HepG2 (cell line): ENCODE measurements at regions not wholly inside any gene's neighbourhood (a gene's known extent, or its start where the extent isn't known, plus 50 kb on each side); places are given as distances from the start of the nearest gene placed in this dataset.
A peak's percentile ranks its signal among the peaks of the same experiment; 100 is the strongest.

Source experiments
- ATAC-seq: fragments of 200-7000 bp; cut with Tn5 transposase; 3 replicates; pipeline ENCODE4 v1.9.1; 2020; ENCODE audit warnings: mild to moderate bottlenecking, moderate library complexity
- BruUV-seq: library from RNA; stranded (reverse); fragments of 400-500 nt; replicated peaks from 2 replicates; lab custom pipeline; 2021; lab: Mats Ljungman, UMichigan
- CTCF ChIA-PET: fragments of 300-600 bp; formaldehyde crosslinking; extraction: SDS; loops from one replicate; lab custom pipeline; 2021; ENCODE audit warnings: low total read pairs, inconsistent platforms, low intra/inter-chr PET ratio; lab: Yijun Ruan, JAX
- POLR2A ChIA-PET: fragments of 350-600 bp; sonication (Branson Sonifier 250); formaldehyde crosslinking; loops from one replicate; lab custom pipeline; 2020; ENCODE audit warnings: antibody characterized with exemption, inconsistent platforms; lab: Yijun Ruan, JAX
- DNase-seq: peaks from one replicate; pipeline ENCODE4 v3.0.0-alpha.2; 2015; ENCODE audit warnings: low spot score
- FAIRE-seq: peaks from 3 replicates; lab custom pipeline; 2011; peaks lifted over from hg19 to GRCh38; lab: Jason Lieb, UNC
- H2AFZ ChIP-seq: one replicate; pipeline ENCODE4 v1.6.1; 2011; ENCODE audit warnings: low read length, inconsistent platforms
- H3K27ac ChIP-seq: fragments of 300-600 bp; 3 replicates; pipeline ENCODE4 v1.8.0; 2011; ENCODE audit warnings: mixed run types, mild to moderate bottlenecking, mixed read lengths, low read length, inconsistent platforms; ENCODE audit not compliant: insufficient read depth; ENCODE audit errors: extremely low read length
- H3K27me3 ChIP-seq, 2 experiments: fragments of 200-600 bp in 1 of 2; 2 replicates in 1 of 2; 3 replicates in 1 of 2; pipeline versions ENCODE4 v1.6.0 to v1.8.0; 2011; ENCODE audit warnings: low read length in 2 of 2, mild to moderate bottlenecking in 2 of 2, moderate library complexity in 2 of 2, inconsistent platforms in 1 of 2; ENCODE audit not compliant: insufficient read depth in 2 of 2, control insufficient read depth in 1 of 2
- H3K36me3 ChIP-seq, 2 experiments: fragments of 200-600 bp in 1 of 2; replicated peaks in 1 of 2; 2 replicates in 1 of 2; 3 replicates in 1 of 2; pipeline versions ENCODE4 v1.5.1 to v1.8.0; 2011; ENCODE audit warnings: low read length in 2 of 2, inconsistent platforms in 1 of 2; ENCODE audit not compliant: insufficient read depth in 2 of 2, control insufficient read depth in 1 of 2
- H3K4me1 ChIP-seq: 2 replicates; pipeline ENCODE4 v1.5.1; 2012; ENCODE audit warnings: low read length, inconsistent platforms; ENCODE audit not compliant: insufficient read depth
- H3K4me2 ChIP-seq: 2 replicates; pipeline ENCODE4 v1.6.0; 2011; ENCODE audit warnings: low read depth, low read length, inconsistent platforms
- H3K4me3 ChIP-seq, 3 experiments: fragments of 200-600 bp in 1 of 3; sonication (generic), shearing (Covaris generic) in 1 of 3; replicated peaks in 1 of 3; 2 replicates each; pipeline ENCODE4 v1.5.1; 2011 to 2016; ENCODE audit warnings: low read length in 3 of 3, inconsistent platforms in 2 of 3, low read depth in 2 of 3, mild to moderate bottlenecking in 2 of 3, control low read depth in 1 of 3, mixed read lengths in 1 of 3; ENCODE audit not compliant: insufficient read depth in 1 of 3
- H3K79me2 ChIP-seq: one replicate; pipeline ENCODE4 v1.6.1; 2011; ENCODE audit warnings: low read length, inconsistent platforms; ENCODE audit not compliant: insufficient read depth
- H3K9ac ChIP-seq: 2 replicates; pipeline ENCODE4 v1.6.0; 2011; ENCODE audit warnings: mild to moderate bottlenecking, low read depth, low read length, inconsistent platforms; ENCODE audit not compliant: insufficient read depth
- H3K9me3 ChIP-seq: 2 replicates; pipeline ENCODE4 v1.5.1; 2012; ENCODE audit warnings: mild to moderate bottlenecking, low read length
- H4K20me1 ChIP-seq: 2 replicates; pipeline ENCODE4 v1.6.0; 2011; ENCODE audit warnings: inconsistent platforms, mild to moderate bottlenecking, low read length, moderate library complexity; ENCODE audit not compliant: insufficient read depth
- FOXK1 ChIP-seq: sonication (generic); formaldehyde crosslinking; IDR thresholded peaks from 2 replicates; pipeline ENCODE4 v1.4.0; 2020; ENCODE audit warnings: low read depth, missing genetic modification reagents, borderline replicate concordance
- JUN ChIP-seq: sonication (generic); formaldehyde crosslinking; IDR thresholded peaks from 2 replicates; pipeline ENCODE4 v1.4.0; 2020; ENCODE audit warnings: mild to moderate bottlenecking, missing genetic modification reagents
- SMARCE1 ChIP-seq: fragments of 450-650 bp; IDR thresholded peaks from 2 replicates; pipeline ENCODE4 v1.6.1; 2017; ENCODE audit warnings: borderline replicate concordance
- SOX13 ChIP-seq, 3 experiments: fragments of 450-650 bp in 1 of 3; sonication (generic) in 1 of 3; formaldehyde crosslinking in 1 of 3; IDR thresholded peaks in 2 of 3; conservative IDR thresholded peaks in 1 of 3; 2 replicates each; pipeline versions ENCODE4 v1.5.0 to v1.6.1; 2016 to 2020; ENCODE audit warnings: antibody characterized with exemption in 1 of 3, mild to moderate bottlenecking in 1 of 3, missing compliant biosample characterization in 1 of 3, missing genetic modification reagents in 1 of 3, moderate library complexity in 1 of 3
- SRSF9 ChIP-seq: fragments of 200-400 bp; formaldehyde crosslinking; IDR thresholded peaks from 2 replicates; pipeline ENCODE4 v1.6.1; 2018; ENCODE audit warnings: borderline replicate concordance, mild to moderate bottlenecking, low read depth, low read length; ENCODE audit not compliant: insufficient read depth, poor library complexity, severe bottlenecking
- STAG1 ChIP-seq: sonication (generic); formaldehyde crosslinking; IDR thresholded peaks from 2 replicates; pipeline ENCODE4 v1.4.0; 2020; ENCODE audit warnings: missing genetic modification reagents
- XRCC5 ChIP-seq: fragments of 200-400 bp; formaldehyde crosslinking; optimal IDR thresholded peaks from 2 replicates; pipeline ENCODE3; 2017; ENCODE audit warnings: mild to moderate bottlenecking, low read length
- ZNF264 ChIP-seq: sonication (generic); formaldehyde crosslinking; IDR thresholded peaks from 2 replicates; pipeline ENCODE4 v1.4.0; 2020; ENCODE audit warnings: missing genetic modification reagents
- ZNF44 ChIP-seq: sonication (generic); formaldehyde crosslinking; IDR thresholded peaks from 2 replicates; pipeline ENCODE4 v1.5.1; 2020; ENCODE audit warnings: mild to moderate bottlenecking, missing genetic modification reagents
- ZSCAN30 ChIP-seq: sonication (generic); formaldehyde crosslinking; IDR thresholded peaks from 2 replicates; pipeline ENCODE4 v1.5.0; 2020; ENCODE audit warnings: mild to moderate bottlenecking, missing genetic modification reagents
- WGBS: methylation state at CpG from one replicate; pipeline ENCODE4 v1.1.6; 2017; ENCODE audit warnings: low lambda C conversion rate; 5-methylcytosine and 5-hydroxymethylcytosine counted together
- in situ Hi-C: cut with HindIII; loops from 2 replicates; pipeline ENCODE4 v1.10.0; 2017; ENCODE audit warnings: low pct_unique_long_range_greater_than_20kb; ENCODE audit not compliant: extremely low pct_ligation_motif_present
- intact Hi-C: fragments of 100-400 bp; cut with micrococcal nuclease; formaldehyde crosslinking; loops from one replicate; pipeline ENCODE4 v1.10.0; 2022; ENCODE audit not compliant: unreplicated experiment
- TF ChIP-seq, protein P1 (sequence below): sonication (generic); formaldehyde crosslinking; IDR thresholded peaks from 2 replicates; pipeline ENCODE4 v1.4.0; 2020; ENCODE audit warnings: missing genetic modification reagents
- TF ChIP-seq, protein P2 (sequence below): sonication (generic); formaldehyde crosslinking; IDR thresholded peaks from 2 replicates; pipeline ENCODE4 v1.5.0; 2020; ENCODE audit warnings: mild to moderate bottlenecking, missing genetic modification reagents, moderate library complexity
- TF ChIP-seq, protein P3 (sequence below): sonication (generic); formaldehyde crosslinking; IDR thresholded peaks from 2 replicates; pipeline ENCODE4 v1.5.0; 2020; ENCODE audit warnings: mild to moderate bottlenecking, missing genetic modification reagents
- TF ChIP-seq, protein P4 (sequence below): sonication (generic); formaldehyde crosslinking; IDR thresholded peaks from 2 replicates; pipeline ENCODE4 v1.5.1; 2020; ENCODE audit warnings: mild to moderate bottlenecking, missing genetic modification reagents, moderate library complexity

DNA sequence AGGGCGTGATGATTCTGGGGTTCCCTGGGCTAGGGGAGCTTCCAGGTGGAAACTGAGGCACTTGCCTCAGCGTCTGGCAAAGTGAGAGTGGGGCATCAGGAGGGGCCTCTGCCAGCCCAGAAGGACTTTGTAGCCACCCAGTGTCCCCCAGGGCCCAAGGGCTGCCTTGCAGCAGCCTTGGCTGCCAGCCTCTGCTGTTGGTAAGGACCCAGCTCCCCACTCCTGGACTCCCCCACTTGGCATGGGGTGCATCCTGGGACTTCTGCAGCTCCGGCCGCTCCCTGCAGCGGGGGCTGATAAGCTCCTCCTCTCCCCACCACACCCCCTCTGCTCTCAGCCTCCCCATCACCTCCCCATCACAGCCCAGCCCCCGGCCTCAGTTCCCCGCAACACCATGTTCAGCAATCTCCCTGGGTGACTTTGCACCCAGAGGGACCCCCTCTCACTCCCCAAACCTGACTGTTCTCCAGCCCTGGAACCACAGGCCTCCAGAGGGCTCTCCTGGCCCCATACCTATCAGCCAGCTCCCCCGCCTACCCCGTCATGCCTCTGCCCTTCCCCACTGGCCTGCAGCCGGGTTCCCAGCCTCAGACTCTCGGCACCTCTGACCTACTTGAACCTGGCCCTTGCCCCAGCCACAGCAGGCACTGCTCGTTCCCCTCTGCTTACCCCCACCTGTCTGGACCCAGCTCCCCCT lies 113.0 kb downstream of the CRYAA start:
- no peak overlapping the region for H3K4me2 ChIP-seq
- ChIA-PET POLR2A (no interaction called here), CTCF (no interaction called here)
- no peaks in the 10 kb centered on the region for H4K20me1 ChIP-seq
- peaks cover 41% of the 10 kb centered on the region for H3K4me1 ChIP-seq
- no peak overlapping the region for H3K4me3 ChIP-seq
- no peaks in the 10 kb centered on the region for H3K79me2 ChIP-seq
- H3K27me3 ChIP-seq = peaks cover 0 to 8% of the 10 kb centered on the region in 2 experiments; a peak in 4 of 5 replicates
- FAIRE-seq (no peak), ATAC-seq (peak; percentile 51), DNase-seq (no peak)
- H3K36me3 ChIP-seq = no peaks in the 10 kb centered on the region
- no TSS peak for BruUV-seq
- H3K9me3 ChIP-seq = no peaks in the 10 kb centered on the region
- no peak overlapping the region for H3K27ac ChIP-seq
- no peak overlapping the region for H3K9ac ChIP-seq
- in situ Hi-C loops = no loop called here
- intact Hi-C loops = no loop called here
- 28% methylated on average over 9 of the region's 12 CpGs for WGBS
- H2AFZ ChIP-seq = no peak overlapping the region
- TF ChIP-seq FOXK1 (CRISPR knock-in tag) = no peak
- TF ChIP-seq STAG1 (CRISPR knock-in tag) = peak; percentile 18
- TF ChIP-seq, protein P1, sequence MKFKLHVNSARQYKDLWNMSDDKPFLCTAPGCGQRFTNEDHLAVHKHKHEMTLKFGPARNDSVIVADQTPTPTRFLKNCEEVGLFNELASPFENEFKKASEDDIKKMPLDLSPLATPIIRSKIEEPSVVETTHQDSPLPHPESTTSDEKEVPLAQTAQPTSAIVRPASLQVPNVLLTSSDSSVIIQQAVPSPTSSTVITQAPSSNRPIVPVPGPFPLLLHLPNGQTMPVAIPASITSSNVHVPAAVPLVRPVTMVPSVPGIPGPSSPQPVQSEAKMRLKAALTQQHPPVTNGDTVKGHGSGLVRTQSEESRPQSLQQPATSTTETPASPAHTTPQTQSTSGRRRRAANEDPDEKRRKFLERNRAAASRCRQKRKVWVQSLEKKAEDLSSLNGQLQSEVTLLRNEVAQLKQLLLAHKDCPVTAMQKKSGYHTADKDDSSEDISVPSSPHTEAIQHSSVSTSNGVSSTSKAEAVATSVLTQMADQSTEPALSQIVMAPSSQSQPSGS = no peak
- no peak for TF ChIP-seq SOX13 (IDR thresholded peaks at IDR 0.05)
- TF ChIP-seq SOX13 (CRISPR knock-in tag; conservative IDR thresholded peaks at IDR 0.05 in 1 of 2, IDR thresholded peaks at IDR 0.05 in 1 of 2) = no peak
- no peak for TF ChIP-seq ZSCAN30 (CRISPR knock-in tag)
- TF ChIP-seq JUN (CRISPR knock-in tag) = no peak
- TF ChIP-seq ZNF264 (CRISPR knock-in tag) = no peak
- TF ChIP-seq SRSF9 = no peak
- TF ChIP-seq XRCC5 = no peak
- TF ChIP-seq, protein P2, sequence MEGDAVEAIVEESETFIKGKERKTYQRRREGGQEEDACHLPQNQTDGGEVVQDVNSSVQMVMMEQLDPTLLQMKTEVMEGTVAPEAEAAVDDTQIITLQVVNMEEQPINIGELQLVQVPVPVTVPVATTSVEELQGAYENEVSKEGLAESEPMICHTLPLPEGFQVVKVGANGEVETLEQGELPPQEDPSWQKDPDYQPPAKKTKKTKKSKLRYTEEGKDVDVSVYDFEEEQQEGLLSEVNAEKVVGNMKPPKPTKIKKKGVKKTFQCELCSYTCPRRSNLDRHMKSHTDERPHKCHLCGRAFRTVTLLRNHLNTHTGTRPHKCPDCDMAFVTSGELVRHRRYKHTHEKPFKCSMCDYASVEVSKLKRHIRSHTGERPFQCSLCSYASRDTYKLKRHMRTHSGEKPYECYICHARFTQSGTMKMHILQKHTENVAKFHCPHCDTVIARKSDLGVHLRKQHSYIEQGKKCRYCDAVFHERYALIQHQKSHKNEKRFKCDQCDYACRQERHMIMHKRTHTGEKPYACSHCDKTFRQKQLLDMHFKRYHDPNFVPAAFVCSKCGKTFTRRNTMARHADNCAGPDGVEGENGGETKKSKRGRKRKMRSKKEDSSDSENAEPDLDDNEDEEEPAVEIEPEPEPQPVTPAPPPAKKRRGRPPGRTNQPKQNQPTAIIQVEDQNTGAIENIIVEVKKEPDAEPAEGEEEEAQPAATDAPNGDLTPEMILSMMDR (CRISPR knock-in tag) = peak; percentile 25; the same call in 1 of the 2 replicates
- TF ChIP-seq, protein P3, sequence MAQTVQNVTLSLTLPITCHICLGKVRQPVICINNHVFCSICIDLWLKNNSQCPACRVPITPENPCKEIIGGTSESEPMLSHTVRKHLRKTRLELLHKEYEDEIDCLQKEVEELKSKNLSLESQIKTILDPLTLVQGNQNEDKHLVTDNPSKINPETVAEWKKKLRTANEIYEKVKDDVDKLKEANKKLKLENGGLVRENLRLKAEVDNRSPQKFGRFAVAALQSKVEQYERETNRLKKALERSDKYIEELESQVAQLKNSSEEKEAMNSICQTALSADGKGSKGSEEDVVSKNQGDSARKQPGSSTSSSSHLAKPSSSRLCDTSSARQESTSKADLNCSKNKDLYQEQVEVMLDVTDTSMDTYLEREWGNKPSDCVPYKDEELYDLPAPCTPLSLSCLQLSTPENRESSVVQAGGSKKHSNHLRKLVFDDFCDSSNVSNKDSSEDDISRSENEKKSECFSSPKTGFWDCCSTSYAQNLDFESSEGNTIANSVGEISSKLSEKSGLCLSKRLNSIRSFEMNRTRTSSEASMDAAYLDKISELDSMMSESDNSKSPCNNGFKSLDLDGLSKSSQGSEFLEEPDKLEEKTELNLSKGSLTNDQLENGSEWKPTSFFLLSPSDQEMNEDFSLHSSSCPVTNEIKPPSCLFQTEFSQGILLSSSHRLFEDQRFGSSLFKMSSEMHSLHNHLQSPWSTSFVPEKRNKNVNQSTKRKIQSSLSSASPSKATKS (CRISPR knock-in tag) = no peak
- TF ChIP-seq, protein P4, sequence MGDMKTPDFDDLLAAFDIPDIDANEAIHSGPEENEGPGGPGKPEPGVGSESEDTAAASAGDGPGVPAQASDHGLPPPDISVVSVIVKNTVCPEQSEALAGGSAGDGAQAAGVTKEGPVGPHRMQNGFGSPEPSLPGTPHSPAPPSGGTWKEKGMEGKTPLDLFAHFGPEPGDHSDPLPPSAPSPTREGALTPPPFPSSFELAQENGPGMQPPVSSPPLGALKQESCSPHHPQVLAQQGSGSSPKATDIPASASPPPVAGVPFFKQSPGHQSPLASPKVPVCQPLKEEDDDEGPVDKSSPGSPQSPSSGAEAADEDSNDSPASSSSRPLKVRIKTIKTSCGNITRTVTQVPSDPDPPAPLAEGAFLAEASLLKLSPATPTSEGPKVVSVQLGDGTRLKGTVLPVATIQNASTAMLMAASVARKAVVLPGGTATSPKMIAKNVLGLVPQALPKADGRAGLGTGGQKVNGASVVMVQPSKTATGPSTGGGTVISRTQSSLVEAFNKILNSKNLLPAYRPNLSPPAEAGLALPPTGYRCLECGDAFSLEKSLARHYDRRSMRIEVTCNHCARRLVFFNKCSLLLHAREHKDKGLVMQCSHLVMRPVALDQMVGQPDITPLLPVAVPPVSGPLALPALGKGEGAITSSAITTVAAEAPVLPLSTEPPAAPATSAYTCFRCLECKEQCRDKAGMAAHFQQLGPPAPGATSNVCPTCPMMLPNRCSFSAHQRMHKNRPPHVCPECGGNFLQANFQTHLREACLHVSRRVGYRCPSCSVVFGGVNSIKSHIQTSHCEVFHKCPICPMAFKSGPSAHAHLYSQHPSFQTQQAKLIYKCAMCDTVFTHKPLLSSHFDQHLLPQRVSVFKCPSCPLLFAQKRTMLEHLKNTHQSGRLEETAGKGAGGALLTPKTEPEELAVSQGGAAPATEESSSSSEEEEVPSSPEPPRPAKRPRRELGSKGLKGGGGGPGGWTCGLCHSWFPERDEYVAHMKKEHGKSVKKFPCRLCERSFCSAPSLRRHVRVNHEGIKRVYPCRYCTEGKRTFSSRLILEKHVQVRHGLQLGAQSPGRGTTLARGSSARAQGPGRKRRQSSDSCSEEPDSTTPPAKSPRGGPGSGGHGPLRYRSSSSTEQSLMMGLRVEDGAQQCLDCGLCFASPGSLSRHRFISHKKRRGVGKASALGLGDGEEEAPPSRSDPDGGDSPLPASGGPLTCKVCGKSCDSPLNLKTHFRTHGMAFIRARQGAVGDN (CRISPR knock-in tag) = 0 out of 2 replicates have a peak, but pooled peaks have one; percentile 1
- no peak for TF ChIP-seq ZNF44
- no peak for TF ChIP-seq SMARCE1
